Sigmoid colon (tissue), 6 donors: ENCODE measurements at regions not wholly inside any gene's neighbourhood (a gene's known extent, or its start where the extent isn't known, plus 50 kb on each side); places are given as distances from the start of the nearest gene placed in this dataset.

Experiments
- DNase-seq: peaks from one replicate; pipeline ENCODE4 v3.0.0-alpha.2; 2019
- H3K27ac ChIP-seq, 4 donors: fragments of 200-600 bp; sonication (generic); one replicate each; pipeline ENCODE4 v1.5.1; 2016 to 2019; ENCODE audit warnings: mild to moderate bottlenecking in 1 of 4
- H3K27me3 ChIP-seq, 3 donors: fragments of 200-600 bp; sonication (generic); one replicate each; pipeline ENCODE4 v1.5.1; 2019; ENCODE audit warnings: mild to moderate bottlenecking in 1 of 3
- H3K36me3 ChIP-seq, 4 donors: fragments of 200-600 bp; sonication (generic); one replicate each; pipeline ENCODE4 v1.5.1; 2016 to 2019
- H3K4me1 ChIP-seq, 4 donors: fragments of 200-600 bp; sonication (generic); one replicate each; pipeline ENCODE4 v1.5.1; 2017 to 2019
- H3K4me3 ChIP-seq, 4 donors: fragments of 200-600 bp; sonication (generic); one replicate each; pipeline ENCODE4 v1.5.1; 2017 to 2019; ENCODE audit warnings: mild to moderate bottlenecking in 2 of 4, moderate library complexity in 1 of 4
- H3K9me3 ChIP-seq, 4 donors: fragments of 200-600 bp in 3 of 4; sonication (generic) in 3 of 4; one replicate each; pipeline versions ENCODE4 v1.5.1 to v1.6.1; 2013 to 2019
- EP300 ChIP-seq, 4 donors: sonication (generic); formaldehyde crosslinking; IDR thresholded peaks; one replicate each; pipeline ENCODE4 v1.6.1; 2017; ENCODE audit warnings: antibody characterized with exemption in 4 of 4
- POLR2A ChIP-seq, 2 donors: fragments of 450-650 bp; IDR thresholded peaks; one replicate each; pipeline ENCODE4 v1.6.1; 2016; ENCODE audit warnings: antibody characterized with exemption in 2 of 2, mild to moderate bottlenecking in 2 of 2, moderate library complexity in 2 of 2
- POLR2AphosphoS5 ChIP-seq, 4 donors: sonication (generic); formaldehyde crosslinking; IDR thresholded peaks; one replicate each; pipeline ENCODE4 v1.6.1; 2017; ENCODE audit warnings: antibody characterized with exemption in 4 of 4
- WGBS, 2 donors: extraction: QIAGEN DNeasy Blood & Tissue Kit; methylation state at CpG; one replicate each; pipeline ENCODE4 v1.1.7; 2013; 5-methylcytosine and 5-hydroxymethylcytosine counted together
- intact Hi-C: fragments of 100-400 bp; cut with DNase I; formaldehyde crosslinking; loops from one replicate; pipeline ENCODE4 v1.15.1; 2023
- TF ChIP-seq, protein P1 (sequence below), 4 experiments: fragments of 450-650 bp in 3 of 4; fragments of 200-600 bp in 1 of 4; IDR thresholded peaks; one replicate each; pipeline ENCODE4 v1.5.1; 2016 to 2019; ENCODE audit warnings: antibody characterized with exemption in 4 of 4, mild to moderate bottlenecking in 3 of 4, moderate library complexity in 2 of 4
- donor health status: healthy with polysubstance abuse.
- donor health status: healthy.

DNA sequence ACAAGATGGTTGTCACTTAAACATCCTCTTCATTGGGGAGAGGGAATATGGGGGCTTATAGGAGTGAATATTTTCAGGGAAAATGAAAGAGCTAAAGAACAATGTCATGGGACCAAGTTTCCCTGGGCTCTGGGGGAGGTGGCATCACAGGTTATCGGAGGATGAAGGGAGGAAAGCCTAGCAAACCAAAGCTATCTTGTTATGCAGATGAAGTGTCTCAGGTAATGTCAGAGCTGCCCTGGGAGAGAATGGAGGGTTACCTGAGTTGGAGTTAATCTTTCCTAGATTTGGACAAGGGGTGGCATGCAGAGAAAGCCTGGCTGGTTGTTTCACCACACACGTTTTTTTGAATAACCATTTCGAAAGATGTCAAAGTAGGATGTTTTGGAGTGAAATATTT, 308.1 kb upstream of the ATP10A start:
- H3K4me1 ChIP-seq, result no peaks in the 10 kb centered on the region
- 62 to 65% methylated on average over 3 of the region's 3 CpGs for WGBS, 2 donors
- H3K27me3 ChIP-seq, result no peaks in the 10 kb centered on the region
- no peak overlapping the region for H3K4me3 ChIP-seq
- intact Hi-C loops, result no loop called here
- H3K27ac ChIP-seq, result no peak overlapping the region
- H3K36me3 ChIP-seq, result no peaks in the 10 kb centered on the region
- no peaks in the 10 kb centered on the region for H3K9me3 ChIP-seq
- TF ChIP-seq POLR2A (IDR thresholded peaks at IDR 0.05) (no peak), POLR2AphosphoS5 (IDR thresholded peaks at IDR 0.05) (no peak), EP300 (IDR thresholded peaks at IDR 0.05) (no peak)
- TF ChIP-seq, protein P1, sequence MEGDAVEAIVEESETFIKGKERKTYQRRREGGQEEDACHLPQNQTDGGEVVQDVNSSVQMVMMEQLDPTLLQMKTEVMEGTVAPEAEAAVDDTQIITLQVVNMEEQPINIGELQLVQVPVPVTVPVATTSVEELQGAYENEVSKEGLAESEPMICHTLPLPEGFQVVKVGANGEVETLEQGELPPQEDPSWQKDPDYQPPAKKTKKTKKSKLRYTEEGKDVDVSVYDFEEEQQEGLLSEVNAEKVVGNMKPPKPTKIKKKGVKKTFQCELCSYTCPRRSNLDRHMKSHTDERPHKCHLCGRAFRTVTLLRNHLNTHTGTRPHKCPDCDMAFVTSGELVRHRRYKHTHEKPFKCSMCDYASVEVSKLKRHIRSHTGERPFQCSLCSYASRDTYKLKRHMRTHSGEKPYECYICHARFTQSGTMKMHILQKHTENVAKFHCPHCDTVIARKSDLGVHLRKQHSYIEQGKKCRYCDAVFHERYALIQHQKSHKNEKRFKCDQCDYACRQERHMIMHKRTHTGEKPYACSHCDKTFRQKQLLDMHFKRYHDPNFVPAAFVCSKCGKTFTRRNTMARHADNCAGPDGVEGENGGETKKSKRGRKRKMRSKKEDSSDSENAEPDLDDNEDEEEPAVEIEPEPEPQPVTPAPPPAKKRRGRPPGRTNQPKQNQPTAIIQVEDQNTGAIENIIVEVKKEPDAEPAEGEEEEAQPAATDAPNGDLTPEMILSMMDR (IDR thresholded peaks at IDR 0.05), result no peak
- DNase-seq, result no peak

DNA sequence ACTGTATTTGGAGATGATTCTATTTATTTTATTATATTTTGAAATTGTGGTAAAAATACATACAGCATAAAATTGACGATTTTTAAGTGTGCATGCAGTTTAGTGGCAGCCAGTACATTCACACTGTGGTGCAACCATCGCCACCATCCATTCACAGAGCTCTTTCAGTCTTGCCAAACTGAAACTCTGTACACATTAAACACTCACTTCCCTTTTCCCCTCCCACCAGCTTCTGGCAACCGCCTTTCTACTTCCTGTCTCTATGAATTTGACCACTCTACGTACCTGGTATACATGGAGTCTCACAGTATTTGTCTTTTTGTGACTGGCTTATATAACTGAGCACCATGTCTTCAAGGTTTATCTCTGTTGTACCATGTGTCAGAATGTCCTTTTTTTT, 303.3 kb upstream of the ATP10A start:
- H3K27me3 ChIP-seq, result no peaks in the 10 kb centered on the region
- no peak for DNase-seq
- H3K9me3 ChIP-seq, result no peaks in the 10 kb centered on the region
- H3K36me3 ChIP-seq, result no peaks in the 10 kb centered on the region
- WGBS, 2 donors, result 72 to 76% methylated on average over 4 of the region's 4 CpGs
- H3K27ac ChIP-seq, result no peak overlapping the region
- TF ChIP-seq EP300 (IDR thresholded peaks at IDR 0.05) (no peak), POLR2A (IDR thresholded peaks at IDR 0.05) (no peak), POLR2AphosphoS5 (IDR thresholded peaks at IDR 0.05) (no peak)
- TF ChIP-seq, protein P1 (IDR thresholded peaks at IDR 0.05), result no peak
- no peak overlapping the region for H3K4me3 ChIP-seq
- no peaks in the 10 kb centered on the region for H3K4me1 ChIP-seq
- intact Hi-C loops, result no loop called here

DNA sequence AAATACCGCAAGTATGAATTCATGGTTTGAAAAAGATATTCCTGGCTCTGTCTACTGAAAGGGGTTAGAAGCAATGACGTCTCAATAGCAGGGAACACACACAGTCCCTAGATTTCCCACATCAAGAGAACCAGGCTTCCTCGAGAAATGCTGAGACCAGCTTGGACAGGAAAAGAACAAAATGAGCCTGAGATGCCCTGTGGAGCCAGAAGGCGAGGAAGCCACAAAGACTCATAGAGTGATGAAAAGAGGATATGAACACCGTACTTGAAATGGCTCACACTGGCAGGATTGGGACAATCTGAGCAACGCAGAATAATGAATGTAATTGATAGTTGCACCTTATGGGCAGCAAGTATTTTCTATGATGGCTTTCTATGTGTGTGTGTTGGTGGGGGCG, 302.4 kb upstream of the ATP10A start:
- Histone ChIP-seq H3K36me3 (no peaks in the 10 kb centered on the region), H3K27me3 (no peaks in the 10 kb centered on the region), H3K9me3 (no peaks in the 10 kb centered on the region), H3K27ac (no peak overlapping the region), H3K4me1 (no peaks in the 10 kb centered on the region), H3K4me3 (no peak overlapping the region)
- no peak for DNase-seq
- intact Hi-C loops, result no loop called here
- TF ChIP-seq, protein P1 (IDR thresholded peaks at IDR 0.05), result no peak
- TF ChIP-seq EP300 (IDR thresholded peaks at IDR 0.05) (no peak), POLR2A (IDR thresholded peaks at IDR 0.05) (no peak), POLR2AphosphoS5 (IDR thresholded peaks at IDR 0.05) (no peak)
- 83 to 85% methylated on average over 7 of the region's 7 CpGs for whole genome bisulfite sequencing, 2 donors

DNA sequence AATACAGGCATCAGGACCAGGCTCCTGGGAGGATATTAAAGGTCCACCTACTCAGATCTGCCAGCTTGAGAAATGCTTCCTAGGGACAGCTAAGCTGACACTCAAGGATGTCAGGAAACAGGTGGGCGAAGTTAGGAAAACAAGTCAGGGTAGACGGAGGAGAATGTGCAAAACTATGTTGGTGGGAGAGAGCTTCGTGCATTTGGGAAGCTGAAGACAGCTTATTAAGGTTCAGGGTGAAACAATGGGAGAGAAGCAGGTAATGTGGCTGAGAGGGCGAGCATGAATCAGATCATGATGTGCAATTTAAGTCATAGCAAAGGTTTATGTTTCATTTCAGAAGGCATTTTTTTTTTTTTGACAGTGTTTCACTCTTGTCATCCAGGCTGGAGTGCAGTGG, 297.2 kb upstream of the ATP10A start:
- Histone ChIP-seq H3K36me3 (no peaks in the 10 kb centered on the region), H3K4me3 (no peak overlapping the region), H3K4me1 (peaks cover 0 to 19% (median 10%) of the 10 kb centered on the region in 4 donors), H3K9me3 (no peaks in the 10 kb centered on the region), H3K27me3 (no peaks in the 10 kb centered on the region), H3K27ac (no peak overlapping the region)
- TF ChIP-seq EP300 (IDR thresholded peaks at IDR 0.05) (no peak), POLR2AphosphoS5 (IDR thresholded peaks at IDR 0.05) (no peak), POLR2A (IDR thresholded peaks at IDR 0.05) (no peak)
- TF ChIP-seq, protein P1 (IDR thresholded peaks at IDR 0.05), result no peak
- no peak for DNase-seq
- intact Hi-C loops, result no loop called here
- WGBS, 2 donors, result 82 to 84% methylated on average over 4 of the region's 4 CpGs

DNA sequence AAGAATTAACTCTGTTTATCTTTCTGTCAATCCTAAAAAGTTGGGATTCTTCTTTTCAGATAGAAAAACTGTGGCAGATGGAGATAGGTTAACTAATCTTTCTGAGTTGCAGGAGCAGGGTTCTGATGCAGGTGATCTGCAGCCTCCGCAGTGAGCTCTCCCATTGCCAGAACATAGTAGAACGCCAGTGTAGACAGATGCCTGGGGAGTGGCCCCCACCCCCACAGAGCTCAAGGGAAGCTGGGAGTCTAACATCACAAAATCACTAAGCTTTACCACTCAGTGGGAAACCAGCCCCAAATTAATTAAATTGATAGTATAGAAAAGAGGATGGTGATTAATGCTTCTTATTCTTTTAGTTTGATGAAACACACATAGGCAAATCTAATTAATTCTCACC, 295.0 kb upstream of the ATP10A start:
- no peaks in the 10 kb centered on the region for H3K27me3 ChIP-seq
- H3K36me3 ChIP-seq, result no peaks in the 10 kb centered on the region
- 92 to 95% methylated on average over 2 of the region's 2 CpGs for WGBS, 2 donors
- TF ChIP-seq POLR2A (IDR thresholded peaks at IDR 0.05) (no peak), POLR2AphosphoS5 (IDR thresholded peaks at IDR 0.05) (no peak), EP300 (IDR thresholded peaks at IDR 0.05) (no peak)
- TF ChIP-seq, protein P1 (IDR thresholded peaks at IDR 0.05), result no peak
- intact Hi-C loops, result no loop called here
- H3K27ac ChIP-seq, result no peak overlapping the region
- DNase-seq, result no peak
- peaks cover 0 to 19% (median 10%) of the 10 kb centered on the region in 4 donors for H3K4me1 ChIP-seq
- peaks cover 0 to 3% (median 0%) of the 10 kb centered on the region in 4 donors for H3K9me3 ChIP-seq
- no peak overlapping the region for H3K4me3 ChIP-seq
